Fibroblast of lung (primary cell): ENCODE measurements at regions not wholly inside any gene's neighbourhood (a gene's known extent, or its start where the extent isn't known, plus 50 kb on each side); places are given as distances from the start of the nearest gene placed in this dataset.

Experiments used
- DNase-seq, 2 donors: peaks; one replicate each; pipeline versions ENCODE4 v3.0.0 to v3.0.0-alpha.2; 2010; ENCODE audit warnings: low read depth in 2 of 2
- H2AFZ ChIP-seq: 2 replicates; pipeline ENCODE4 v1.5.1; 2012; ENCODE audit warnings: low read length, control low read depth, inconsistent platforms
- H3K27ac ChIP-seq: 2 replicates; pipeline ENCODE4 v1.5.1; 2011; ENCODE audit warnings: low read length, control low read depth; ENCODE audit not compliant: insufficient read depth
- H3K27me3 ChIP-seq: 2 replicates; pipeline ENCODE4 v1.5.1; 2011; ENCODE audit warnings: mild to moderate bottlenecking, low read length; ENCODE audit not compliant: control insufficient read depth, insufficient read depth
- H3K36me3 ChIP-seq: 2 replicates; pipeline ENCODE4 v1.5.1; 2011; ENCODE audit warnings: low read length; ENCODE audit not compliant: control insufficient read depth, insufficient read depth
- H3K4me1 ChIP-seq: 2 replicates; pipeline ENCODE4 v1.5.1; 2011; ENCODE audit warnings: low read length; ENCODE audit not compliant: control insufficient read depth, insufficient read depth; ENCODE audit errors: extremely low read depth
- H3K4me2 ChIP-seq: 2 replicates; pipeline ENCODE4 v1.5.1; 2011; ENCODE audit warnings: low read length, control low read depth; ENCODE audit not compliant: insufficient read depth; ENCODE audit errors: extremely low read depth
- H3K4me3 ChIP-seq, 4 experiments: fragments of 200-600 bp in 1 of 4; sonication (generic) in 1 of 4; replicated peaks in 1 of 4; 2 replicates each; pipeline ENCODE4 v1.5.1; 2011 to 2016; ENCODE audit warnings: low read length in 4 of 4, low read depth in 3 of 4, mild to moderate bottlenecking in 3 of 4, control low read depth in 2 of 4, inconsistent platforms in 1 of 4, mixed read lengths in 1 of 4; ENCODE audit not compliant: insufficient read depth in 1 of 4; ENCODE audit errors: control extremely low read depth in 1 of 4
- H3K79me2 ChIP-seq: 2 replicates; pipeline ENCODE4 v1.5.1; 2012; ENCODE audit warnings: mild to moderate bottlenecking, low read length, inconsistent platforms; ENCODE audit not compliant: control insufficient read depth, insufficient read depth
- H3K9ac ChIP-seq: 2 replicates; pipeline ENCODE4 v1.5.1; 2011; ENCODE audit warnings: mild to moderate bottlenecking, low read length, control low read depth; ENCODE audit not compliant: insufficient read depth
- H3K9me3 ChIP-seq: 2 replicates; pipeline ENCODE4 v1.5.1; 2012; ENCODE audit warnings: low read depth, low read length; ENCODE audit not compliant: control insufficient read depth, insufficient read depth
- H4K20me1 ChIP-seq: 2 replicates; pipeline ENCODE4 v1.5.1; 2011; ENCODE audit warnings: low read length; ENCODE audit not compliant: control insufficient read depth, insufficient read depth; ENCODE audit errors: extremely low read depth
- EZH2 ChIP-seq: IDR thresholded peaks from 2 replicates; pipeline ENCODE4 v1.5.1; 2012; ENCODE audit warnings: low read length, control low read depth, mild to moderate bottlenecking; ENCODE audit errors: missing control alignments
- TF ChIP-seq, protein P1 (sequence below), 2 donors: IDR thresholded peaks in 1 of 2; conservative IDR thresholded peaks in 1 of 2; 1 replicate in 1 of 2; 2 replicates in 1 of 2; pipeline ENCODE4 v1.5.1; 2011 to 2012; ENCODE audit warnings: low read length in 2 of 2, control low read depth in 1 of 2, inconsistent platforms in 1 of 2, low read depth in 1 of 2, mild to moderate bottlenecking in 1 of 2

- H3K4me3 ChIP-seq = no peak overlapping the region
- H3K36me3 ChIP-seq = no peaks in the 10 kb centered on the region
- H3K9ac ChIP-seq = no peak overlapping the region
- DNase-seq = no peak
- no peaks in the 10 kb centered on the region for H3K79me2 ChIP-seq
- no peaks in the 10 kb centered on the region for H3K9me3 ChIP-seq
- no peak overlapping the region for H2AFZ ChIP-seq
- no peak for TF ChIP-seq EZH2
- H3K4me1 ChIP-seq = no peaks in the 10 kb centered on the region
- no peaks in the 10 kb centered on the region for H4K20me1 ChIP-seq
- no peak overlapping the region for H3K4me2 ChIP-seq
- H3K27ac ChIP-seq = no peak overlapping the region
- H3K27me3 ChIP-seq = no peaks in the 10 kb centered on the region
Observed at GRCh38 chr7:153380636-153381035, 621.1 kb downstream of the ACTR3B start.

- Histone ChIP-seq H3K4me2 (no peak overlapping the region), H3K9ac (no peak overlapping the region), H3K4me3 (no peak overlapping the region), H3K4me1 (no peaks in the 10 kb centered on the region), H2AFZ (no peak overlapping the region), H3K79me2 (no peaks in the 10 kb centered on the region), H3K27ac (no peak overlapping the region), H3K36me3 (no peaks in the 10 kb centered on the region), H3K27me3 (no peaks in the 10 kb centered on the region), H3K9me3 (no peaks in the 10 kb centered on the region), H4K20me1 (no peaks in the 10 kb centered on the region)
- TF ChIP-seq EZH2 = no peak
- TF ChIP-seq, protein P1, sequence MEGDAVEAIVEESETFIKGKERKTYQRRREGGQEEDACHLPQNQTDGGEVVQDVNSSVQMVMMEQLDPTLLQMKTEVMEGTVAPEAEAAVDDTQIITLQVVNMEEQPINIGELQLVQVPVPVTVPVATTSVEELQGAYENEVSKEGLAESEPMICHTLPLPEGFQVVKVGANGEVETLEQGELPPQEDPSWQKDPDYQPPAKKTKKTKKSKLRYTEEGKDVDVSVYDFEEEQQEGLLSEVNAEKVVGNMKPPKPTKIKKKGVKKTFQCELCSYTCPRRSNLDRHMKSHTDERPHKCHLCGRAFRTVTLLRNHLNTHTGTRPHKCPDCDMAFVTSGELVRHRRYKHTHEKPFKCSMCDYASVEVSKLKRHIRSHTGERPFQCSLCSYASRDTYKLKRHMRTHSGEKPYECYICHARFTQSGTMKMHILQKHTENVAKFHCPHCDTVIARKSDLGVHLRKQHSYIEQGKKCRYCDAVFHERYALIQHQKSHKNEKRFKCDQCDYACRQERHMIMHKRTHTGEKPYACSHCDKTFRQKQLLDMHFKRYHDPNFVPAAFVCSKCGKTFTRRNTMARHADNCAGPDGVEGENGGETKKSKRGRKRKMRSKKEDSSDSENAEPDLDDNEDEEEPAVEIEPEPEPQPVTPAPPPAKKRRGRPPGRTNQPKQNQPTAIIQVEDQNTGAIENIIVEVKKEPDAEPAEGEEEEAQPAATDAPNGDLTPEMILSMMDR (conservative IDR thresholded peaks at IDR 0.05 in 1 of 2, IDR thresholded peaks at IDR 0.05 in 1 of 2; ENCODE audit: low read depth in 1 of 2, low read length in 2 of 2) = no peak
- no peak for DNase-seq
Observed at GRCh38 chr7:153381275-153382040, 621.9 kb downstream of the ACTR3B start.

DNA sequence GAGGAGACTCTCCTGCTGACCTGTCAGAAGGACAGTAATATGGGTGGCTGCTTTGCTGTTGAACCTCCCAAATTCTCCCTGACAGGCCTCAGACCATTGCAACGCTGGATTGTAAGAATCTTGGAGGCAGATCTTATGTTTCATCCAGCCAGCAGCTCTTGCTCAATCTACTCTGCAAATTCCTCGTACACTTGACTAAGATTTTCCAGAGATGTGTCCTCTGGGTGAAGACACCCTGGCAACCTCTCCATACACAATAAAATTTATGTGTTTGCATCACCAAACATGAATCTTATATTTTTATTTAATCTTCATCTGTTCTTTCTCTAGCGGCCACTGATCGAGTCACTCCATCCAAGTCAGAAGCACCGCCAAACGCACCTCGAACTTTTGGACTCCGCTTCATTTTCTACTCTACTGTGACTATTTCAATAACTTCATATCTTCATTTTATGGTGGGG lies 623.1 kb downstream of the ACTR3B start:
- no peak for TF ChIP-seq EZH2
- TF ChIP-seq, protein P1 (conservative IDR thresholded peaks at IDR 0.05 in 1 of 2, IDR thresholded peaks at IDR 0.05 in 1 of 2; ENCODE audit: low read depth in 1 of 2, low read length in 2 of 2) = no peak
- H3K9me3 ChIP-seq = no peaks in the 10 kb centered on the region
- H3K27ac ChIP-seq = no peak overlapping the region
- no peaks in the 10 kb centered on the region for H4K20me1 ChIP-seq
- H2AFZ ChIP-seq = no peak overlapping the region
- H3K4me2 ChIP-seq = no peak overlapping the region
- no peaks in the 10 kb centered on the region for H3K27me3 ChIP-seq
- no peaks in the 10 kb centered on the region for H3K79me2 ChIP-seq
- no peaks in the 10 kb centered on the region for H3K4me1 ChIP-seq
- no peak overlapping the region for H3K4me3 ChIP-seq
- no peak overlapping the region for H3K9ac ChIP-seq
- DNase-seq = no peak
- H3K36me3 ChIP-seq = no peaks in the 10 kb centered on the region
